Neural cell (in vitro differentiated cells): ENCODE measurements at regions not wholly inside any gene's neighbourhood (a gene's known extent, or its start where the extent isn't known, plus 50 kb on each side); places are given as distances from the start of the nearest gene placed in this dataset.

Experiments used
- EZH2 ChIP-seq: fragments of 200-600, 300-800 bp; shearing (Covaris generic), sonication (generic); IDR thresholded peaks from 2 replicates; pipeline ENCODE4 v1.6.1; 2014; ENCODE audit warnings: antibody characterized with exemption, low read length, borderline replicate concordance, mild to moderate bottlenecking; ENCODE audit not compliant: insufficient read depth, poor library complexity, severe bottlenecking
- MXI1 ChIP-seq: fragments of 450-650 bp; conservative IDR thresholded peaks from 2 replicates; pipeline ENCODE4 v1.6.1; 2014; ENCODE audit warnings: antibody characterized with exemption, mild to moderate bottlenecking; ENCODE audit not compliant: poor library complexity, severe bottlenecking
- TAF1 ChIP-seq: IDR thresholded peaks from 2 replicates; pipeline ENCODE4 v1.6.1; 2012; ENCODE audit warnings: low read depth
- TF ChIP-seq, protein P1 (sequence below): fragments of 450-650 bp; IDR thresholded peaks from 2 replicates; pipeline ENCODE4 v1.5.1; 2014; ENCODE audit warnings: antibody characterized with exemption, mild to moderate bottlenecking, moderate library complexity; ENCODE audit not compliant: poor library complexity, severe bottlenecking
- TF ChIP-seq, protein P2 (sequence below): IDR thresholded peaks from 2 replicates; pipeline ENCODE4 v1.6.1; 2012; ENCODE audit warnings: borderline replicate concordance

DNA sequence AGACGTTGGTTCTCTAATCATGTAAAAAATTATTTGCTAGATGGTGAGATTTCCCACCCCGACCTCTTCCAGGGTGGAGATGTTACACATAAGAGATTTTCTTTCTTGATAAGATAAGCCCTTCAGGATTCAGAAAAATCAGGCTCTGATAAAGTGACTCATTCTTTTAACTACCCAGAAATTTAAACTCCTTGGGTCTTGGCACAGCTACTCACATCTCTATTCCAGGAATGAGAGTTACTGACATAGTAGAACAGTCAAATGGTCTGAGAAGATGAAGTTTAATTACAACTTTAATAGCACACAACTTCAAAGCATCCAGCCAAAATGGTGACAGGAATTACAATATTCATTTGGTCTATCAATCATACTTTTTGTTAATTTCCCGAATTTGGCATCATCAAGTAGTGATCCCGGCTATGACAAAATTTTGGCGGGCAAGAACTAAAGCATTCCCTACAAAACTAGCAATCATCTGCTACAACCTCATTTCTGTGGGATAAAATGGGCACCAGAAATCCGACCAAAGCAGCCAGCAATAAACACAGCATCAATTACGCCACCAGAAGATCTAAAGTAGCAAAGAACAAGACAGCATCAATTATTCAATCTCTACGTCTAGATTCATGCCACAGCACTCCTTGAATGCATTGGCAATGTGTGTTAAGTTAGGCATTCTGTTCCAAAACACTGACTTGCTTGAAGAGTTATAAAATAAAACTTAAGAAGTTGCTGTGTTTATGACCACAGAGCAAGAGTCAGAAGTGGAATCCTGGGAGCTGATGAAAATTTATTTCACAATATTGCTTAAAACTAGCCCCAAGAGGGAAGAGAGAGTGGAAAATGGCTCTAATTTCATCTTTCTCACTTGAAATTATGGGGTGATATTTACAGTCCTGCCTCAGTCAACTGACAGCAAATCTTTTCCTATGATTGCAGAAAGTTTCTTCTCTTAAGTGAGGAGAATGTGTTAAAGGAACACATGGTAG is 565.7 kb upstream of the ANKRD30A start:
- no peak for TF ChIP-seq TAF1
- TF ChIP-seq, protein P1, sequence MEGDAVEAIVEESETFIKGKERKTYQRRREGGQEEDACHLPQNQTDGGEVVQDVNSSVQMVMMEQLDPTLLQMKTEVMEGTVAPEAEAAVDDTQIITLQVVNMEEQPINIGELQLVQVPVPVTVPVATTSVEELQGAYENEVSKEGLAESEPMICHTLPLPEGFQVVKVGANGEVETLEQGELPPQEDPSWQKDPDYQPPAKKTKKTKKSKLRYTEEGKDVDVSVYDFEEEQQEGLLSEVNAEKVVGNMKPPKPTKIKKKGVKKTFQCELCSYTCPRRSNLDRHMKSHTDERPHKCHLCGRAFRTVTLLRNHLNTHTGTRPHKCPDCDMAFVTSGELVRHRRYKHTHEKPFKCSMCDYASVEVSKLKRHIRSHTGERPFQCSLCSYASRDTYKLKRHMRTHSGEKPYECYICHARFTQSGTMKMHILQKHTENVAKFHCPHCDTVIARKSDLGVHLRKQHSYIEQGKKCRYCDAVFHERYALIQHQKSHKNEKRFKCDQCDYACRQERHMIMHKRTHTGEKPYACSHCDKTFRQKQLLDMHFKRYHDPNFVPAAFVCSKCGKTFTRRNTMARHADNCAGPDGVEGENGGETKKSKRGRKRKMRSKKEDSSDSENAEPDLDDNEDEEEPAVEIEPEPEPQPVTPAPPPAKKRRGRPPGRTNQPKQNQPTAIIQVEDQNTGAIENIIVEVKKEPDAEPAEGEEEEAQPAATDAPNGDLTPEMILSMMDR = no peak
- no peak for TF ChIP-seq EZH2
- TF ChIP-seq, protein P2, sequence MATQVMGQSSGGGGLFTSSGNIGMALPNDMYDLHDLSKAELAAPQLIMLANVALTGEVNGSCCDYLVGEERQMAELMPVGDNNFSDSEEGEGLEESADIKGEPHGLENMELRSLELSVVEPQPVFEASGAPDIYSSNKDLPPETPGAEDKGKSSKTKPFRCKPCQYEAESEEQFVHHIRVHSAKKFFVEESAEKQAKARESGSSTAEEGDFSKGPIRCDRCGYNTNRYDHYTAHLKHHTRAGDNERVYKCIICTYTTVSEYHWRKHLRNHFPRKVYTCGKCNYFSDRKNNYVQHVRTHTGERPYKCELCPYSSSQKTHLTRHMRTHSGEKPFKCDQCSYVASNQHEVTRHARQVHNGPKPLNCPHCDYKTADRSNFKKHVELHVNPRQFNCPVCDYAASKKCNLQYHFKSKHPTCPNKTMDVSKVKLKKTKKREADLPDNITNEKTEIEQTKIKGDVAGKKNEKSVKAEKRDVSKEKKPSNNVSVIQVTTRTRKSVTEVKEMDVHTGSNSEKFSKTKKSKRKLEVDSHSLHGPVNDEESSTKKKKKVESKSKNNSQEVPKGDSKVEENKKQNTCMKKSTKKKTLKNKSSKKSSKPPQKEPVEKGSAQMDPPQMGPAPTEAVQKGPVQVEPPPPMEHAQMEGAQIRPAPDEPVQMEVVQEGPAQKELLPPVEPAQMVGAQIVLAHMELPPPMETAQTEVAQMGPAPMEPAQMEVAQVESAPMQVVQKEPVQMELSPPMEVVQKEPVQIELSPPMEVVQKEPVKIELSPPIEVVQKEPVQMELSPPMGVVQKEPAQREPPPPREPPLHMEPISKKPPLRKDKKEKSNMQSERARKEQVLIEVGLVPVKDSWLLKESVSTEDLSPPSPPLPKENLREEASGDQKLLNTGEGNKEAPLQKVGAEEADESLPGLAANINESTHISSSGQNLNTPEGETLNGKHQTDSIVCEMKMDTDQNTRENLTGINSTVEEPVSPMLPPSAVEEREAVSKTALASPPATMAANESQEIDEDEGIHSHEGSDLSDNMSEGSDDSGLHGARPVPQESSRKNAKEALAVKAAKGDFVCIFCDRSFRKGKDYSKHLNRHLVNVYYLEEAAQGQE = no peak
- no peak for TF ChIP-seq MXI1
